Keratinocyte (primary cell): ENCODE measurements at regions not wholly inside any gene's neighbourhood (a gene's known extent, or its start where the extent isn't known, plus 50 kb on each side); places are given as distances from the start of the nearest gene placed in this dataset.
A peak's percentile ranks its signal among the peaks of the same experiment; 100 is the strongest.

Experiments used
- DNase-seq: peaks from one replicate; pipeline ENCODE4 v3.0.0-alpha.2; 2011; ENCODE audit warnings: low read depth, missing footprints, low spot score
- FAIRE-seq: peaks from 2 replicates; lab custom pipeline; 2011; peaks lifted over from hg19 to GRCh38; lab: Jason Lieb, UNC
- H2AFZ ChIP-seq: 2 replicates; pipeline ENCODE4 v1.6.0; 2012; ENCODE audit warnings: low read length, control low read depth, inconsistent platforms; ENCODE audit not compliant: control insufficient read depth
- H3K27ac ChIP-seq: 2 replicates; pipeline ENCODE4 v1.5.1; 2011; ENCODE audit warnings: low read length; ENCODE audit not compliant: control insufficient read depth, insufficient read depth
- H3K27me3 ChIP-seq: 3 replicates; pipeline ENCODE4 v1.6.0; 2011; ENCODE audit warnings: low read length; ENCODE audit not compliant: control insufficient read depth, insufficient read depth; ENCODE audit errors: extremely low read depth
- H3K36me3 ChIP-seq, 2 experiments: 2 replicates in 1 of 2; 3 replicates in 1 of 2; pipeline ENCODE4 v1.5.1; 2011; ENCODE audit warnings: low read length in 2 of 2, mild to moderate bottlenecking in 1 of 2; ENCODE audit not compliant: control insufficient read depth in 2 of 2, insufficient read depth in 2 of 2; ENCODE audit errors: extremely low read depth in 1 of 2
- H3K4me1 ChIP-seq: 3 replicates; pipeline ENCODE4 v1.5.1; 2011; ENCODE audit warnings: low read length; ENCODE audit not compliant: control insufficient read depth, insufficient read depth; ENCODE audit errors: extremely low read depth
- H3K4me2 ChIP-seq: 3 replicates; pipeline ENCODE4 v1.6.0; 2011; ENCODE audit warnings: low read depth, low read length; ENCODE audit not compliant: control insufficient read depth, insufficient read depth; ENCODE audit errors: extremely low read depth
- H3K4me3 ChIP-seq, 3 experiments: fragments of 200-600 bp in 1 of 3; sonication (generic) in 1 of 3; 2 replicates in 2 of 3; 3 replicates in 1 of 3; pipeline ENCODE4 v1.5.1; 2011 to 2016; ENCODE audit warnings: low read length in 3 of 3, mild to moderate bottlenecking in 3 of 3, control low read depth in 2 of 3, inconsistent platforms in 1 of 3, low read depth in 1 of 3, mixed read lengths in 1 of 3, mixed run types in 1 of 3, moderate library complexity in 1 of 3; ENCODE audit not compliant: control insufficient read depth in 2 of 3, insufficient read depth in 2 of 3; ENCODE audit errors: extremely low read depth in 1 of 3
- H3K79me2 ChIP-seq: 2 replicates; pipeline ENCODE4 v1.6.0; 2012; ENCODE audit warnings: low read length; ENCODE audit not compliant: control insufficient read depth, insufficient read depth
- H3K9ac ChIP-seq: 3 replicates; pipeline ENCODE4 v1.6.0; 2011; ENCODE audit warnings: low read length; ENCODE audit not compliant: control insufficient read depth, insufficient read depth; ENCODE audit errors: extremely low read depth
- H3K9me1 ChIP-seq: 3 replicates; pipeline ENCODE4 v1.6.0; 2011; ENCODE audit warnings: low read length; ENCODE audit not compliant: control insufficient read depth, insufficient read depth; ENCODE audit errors: extremely low read depth
- H3K9me3 ChIP-seq: 2 replicates; pipeline ENCODE4 v1.5.1; 2012; ENCODE audit warnings: low read depth, low read length; ENCODE audit not compliant: control insufficient read depth
- H4K20me1 ChIP-seq: 3 replicates; pipeline ENCODE4 v1.6.0; 2011; ENCODE audit warnings: low read length; ENCODE audit not compliant: control insufficient read depth, insufficient read depth; ENCODE audit errors: extremely low read depth
- EZH2 ChIP-seq: IDR thresholded peaks from one replicate; pipeline ENCODE4 v1.6.1; 2012; ENCODE audit warnings: inconsistent platforms, mild to moderate bottlenecking, low read length, moderate library complexity
- dilution Hi-C: fragments of 300-500 bp; cut with MboI; formaldehyde crosslinking; loops from one replicate; pipeline ENCODE4 v1.7.0; 2020; ENCODE audit warnings: low sequenced_read_pairs; ENCODE audit not compliant: extremely low pct_ligation_motif_present
- TF ChIP-seq, protein P1 (sequence below), 3 experiments: IDR thresholded peaks in 1 of 3; conservative IDR thresholded peaks in 1 of 3; optimal IDR thresholded peaks in 1 of 3; 2 replicates in 2 of 3; 3 replicates in 1 of 3; pipeline versions ENCODE3 to v1.5.1; 2011; ENCODE audit warnings: low read length in 3 of 3, mild to moderate bottlenecking in 3 of 3, moderate library complexity in 2 of 3, control low read depth in 1 of 3, inconsistent platforms in 1 of 3; ENCODE audit not compliant: insufficient read depth in 2 of 3; ENCODE audit errors: extremely low read depth in 1 of 3

DNA sequence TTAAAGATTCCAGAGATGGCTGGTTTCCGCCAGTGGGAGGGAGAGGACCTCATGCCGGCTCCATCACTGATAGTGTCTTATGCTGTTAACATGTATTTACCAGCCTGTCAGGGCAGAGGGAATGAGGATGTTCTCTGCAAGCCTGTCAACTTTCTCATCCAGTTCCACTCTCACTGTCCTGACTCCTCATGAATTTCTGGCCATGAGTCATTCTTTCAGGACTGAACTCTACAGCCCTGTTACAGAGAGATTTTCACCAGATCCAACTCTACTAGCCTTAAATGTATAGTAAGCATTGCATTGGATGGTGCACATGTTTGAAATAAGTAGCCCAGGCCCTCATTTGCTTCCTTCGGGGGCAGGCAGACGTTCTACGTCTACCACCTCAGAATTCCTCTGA lies 387.7 kb downstream of the TMEM135 start:
- H3K9me3 ChIP-seq: no peaks in the 10 kb centered on the region
- no peak overlapping the region for H3K9ac ChIP-seq
- no peaks in the 10 kb centered on the region for H4K20me1 ChIP-seq
- FAIRE-seq (peak; percentile 66), DNase-seq (no peak)
- no peak overlapping the region for H3K27ac ChIP-seq
- no peak overlapping the region for H2AFZ ChIP-seq
- no peaks in the 10 kb centered on the region for H3K79me2 ChIP-seq
- TF ChIP-seq, protein P1, sequence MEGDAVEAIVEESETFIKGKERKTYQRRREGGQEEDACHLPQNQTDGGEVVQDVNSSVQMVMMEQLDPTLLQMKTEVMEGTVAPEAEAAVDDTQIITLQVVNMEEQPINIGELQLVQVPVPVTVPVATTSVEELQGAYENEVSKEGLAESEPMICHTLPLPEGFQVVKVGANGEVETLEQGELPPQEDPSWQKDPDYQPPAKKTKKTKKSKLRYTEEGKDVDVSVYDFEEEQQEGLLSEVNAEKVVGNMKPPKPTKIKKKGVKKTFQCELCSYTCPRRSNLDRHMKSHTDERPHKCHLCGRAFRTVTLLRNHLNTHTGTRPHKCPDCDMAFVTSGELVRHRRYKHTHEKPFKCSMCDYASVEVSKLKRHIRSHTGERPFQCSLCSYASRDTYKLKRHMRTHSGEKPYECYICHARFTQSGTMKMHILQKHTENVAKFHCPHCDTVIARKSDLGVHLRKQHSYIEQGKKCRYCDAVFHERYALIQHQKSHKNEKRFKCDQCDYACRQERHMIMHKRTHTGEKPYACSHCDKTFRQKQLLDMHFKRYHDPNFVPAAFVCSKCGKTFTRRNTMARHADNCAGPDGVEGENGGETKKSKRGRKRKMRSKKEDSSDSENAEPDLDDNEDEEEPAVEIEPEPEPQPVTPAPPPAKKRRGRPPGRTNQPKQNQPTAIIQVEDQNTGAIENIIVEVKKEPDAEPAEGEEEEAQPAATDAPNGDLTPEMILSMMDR (optimal IDR thresholded peaks at IDR 0.05 in 1 of 3, IDR thresholded peaks at IDR 0.05 in 1 of 3, conservative IDR thresholded peaks at IDR 0.05 in 1 of 3; ENCODE audit: extremely low read depth in 1 of 3, insufficient read depth in 2 of 3, low read length in 3 of 3): no peak
- TF ChIP-seq EZH2: no peak
- no peak overlapping the region for H3K4me3 ChIP-seq
- no peaks in the 10 kb centered on the region for H3K27me3 ChIP-seq
- no peaks in the 10 kb centered on the region for H3K36me3 ChIP-seq
- H3K9me1 ChIP-seq: no peaks in the 10 kb centered on the region
- dilution Hi-C loops: no loop called here
- H3K4me2 ChIP-seq: no peak overlapping the region
- H3K4me1 ChIP-seq: peaks cover 19% of the 10 kb centered on the region

DNA sequence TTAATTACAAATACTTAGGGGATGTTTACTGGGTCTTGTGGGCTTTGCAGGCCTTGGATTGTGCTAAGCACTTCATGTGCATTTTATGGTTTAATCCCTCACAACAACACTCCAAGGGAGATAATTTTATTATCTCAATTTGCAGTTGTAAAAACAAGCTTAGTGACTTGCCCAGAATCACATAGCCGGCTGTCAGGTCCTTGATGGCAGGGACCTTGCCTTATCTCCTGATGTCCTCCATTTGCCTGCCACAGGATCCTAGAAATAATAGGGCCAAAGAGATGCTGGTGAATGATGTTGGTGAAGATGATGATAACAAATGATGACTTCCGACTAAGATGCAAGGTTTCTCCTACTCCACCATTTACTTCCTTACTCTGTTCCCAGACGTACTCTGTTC lies 385.4 kb downstream of the TMEM135 start:
- no peak overlapping the region for H3K9ac ChIP-seq
- no peak overlapping the region for H3K4me2 ChIP-seq
- TF ChIP-seq, protein P1 (optimal IDR thresholded peaks at IDR 0.05 in 1 of 3, IDR thresholded peaks at IDR 0.05 in 1 of 3, conservative IDR thresholded peaks at IDR 0.05 in 1 of 3; ENCODE audit: extremely low read depth in 1 of 3, insufficient read depth in 2 of 3, low read length in 3 of 3): no peak
- no peak for TF ChIP-seq EZH2
- no peaks in the 10 kb centered on the region for H3K36me3 ChIP-seq
- H4K20me1 ChIP-seq: no peaks in the 10 kb centered on the region
- no peaks in the 10 kb centered on the region for H3K79me2 ChIP-seq
- no peaks in the 10 kb centered on the region for H3K9me3 ChIP-seq
- no peaks in the 10 kb centered on the region for H3K9me1 ChIP-seq
- no peaks in the 10 kb centered on the region for H3K27me3 ChIP-seq
- no peak for FAIRE-seq
- dilution Hi-C loops: no loop called here
- no peak overlapping the region for H3K4me3 ChIP-seq
- no peak overlapping the region for H2AFZ ChIP-seq
- H3K4me1 ChIP-seq: peaks cover 22% of the 10 kb centered on the region
- no peak overlapping the region for H3K27ac ChIP-seq
- DNase-seq: no peak
